ENCODE measurements at regions not wholly inside any gene's neighbourhood (a gene's known extent, or its start where the extent isn't known, plus 50 kb on each side); places are given as distances from the start of the nearest gene placed in this dataset.
"Not testable (repeated sequence)": the region's sequence is repeated elsewhere in the genome, so short reads cannot be mapped to it uniquely, and the experiment has no call there.

DNA sequence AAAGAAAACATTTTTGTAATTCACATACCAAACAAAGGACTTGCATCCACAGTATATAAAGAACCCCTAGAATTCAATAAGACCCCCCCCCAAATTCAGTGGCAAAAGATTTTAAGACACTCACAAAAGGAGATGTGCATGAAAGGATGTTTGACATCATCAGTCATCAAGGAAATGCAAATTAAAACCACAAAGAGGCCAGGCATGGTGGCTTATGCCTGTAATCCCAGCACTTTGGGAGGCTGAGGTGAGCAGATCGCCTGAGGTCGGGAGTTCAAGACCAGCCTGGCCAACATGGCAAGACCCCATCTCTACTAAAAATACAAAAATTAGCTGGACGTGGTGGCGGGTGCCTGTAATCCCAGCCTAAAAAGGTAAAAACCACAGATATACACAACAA, 61.3 kb downstream of the AIPL1 start:
- not testable (repeated sequence) for DNase-seq

DNA sequence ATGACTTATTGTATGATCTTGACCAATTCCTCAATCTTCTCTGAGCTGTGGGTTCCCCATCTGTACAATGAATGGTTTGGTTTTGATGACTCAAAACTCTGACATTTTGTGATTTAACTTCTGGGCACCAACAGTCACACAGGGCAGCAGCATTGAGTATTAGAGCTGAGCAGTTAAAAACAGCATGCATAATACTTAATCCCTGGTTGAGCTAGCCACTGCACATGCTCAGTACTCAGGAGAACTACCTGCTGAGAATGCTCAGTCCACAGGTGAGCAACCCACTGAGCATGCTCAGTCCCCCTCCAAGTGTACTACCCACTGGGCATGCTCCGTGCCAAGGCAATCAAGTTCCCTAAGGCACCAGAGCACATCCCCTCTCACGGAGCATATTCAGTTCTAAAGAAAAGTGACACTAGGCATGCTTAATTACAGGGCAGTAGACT, 68.7 kb downstream of the AIPL1 start:
- no peak for DNase-seq

DNA sequence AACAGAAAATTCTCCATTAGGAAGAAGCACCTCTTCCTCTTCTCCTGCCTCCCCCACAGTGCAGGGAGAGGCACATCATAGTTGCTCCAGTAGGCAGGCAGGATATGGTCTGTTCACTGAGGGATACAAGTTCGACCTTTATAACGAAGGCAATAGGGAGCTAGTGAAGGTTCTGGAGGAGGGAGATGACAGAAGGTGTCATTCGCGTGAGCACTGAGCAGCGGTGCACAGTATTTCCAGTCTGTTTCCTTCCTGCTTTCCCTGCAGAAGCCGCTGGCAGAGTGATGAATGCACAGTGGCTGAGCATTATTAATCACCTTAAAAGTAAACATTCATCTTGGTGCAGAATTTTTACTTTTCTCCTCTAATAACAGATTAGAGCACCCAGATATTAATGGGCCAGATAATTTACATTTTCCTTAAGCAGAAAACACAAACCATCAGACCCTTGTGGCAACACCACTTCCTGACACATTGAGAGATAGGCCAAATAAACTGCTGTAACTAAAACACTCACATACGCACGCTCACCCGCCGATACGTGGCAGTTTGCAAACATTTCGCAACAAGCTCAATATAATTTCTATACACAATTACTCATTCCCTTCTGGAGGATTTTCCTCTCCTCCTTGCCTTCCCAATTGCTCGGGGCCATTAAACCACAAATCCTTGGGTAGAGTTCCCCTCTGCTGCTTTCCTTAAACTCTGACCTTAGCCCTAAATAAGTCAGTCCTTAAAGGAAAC, 69.5 kb downstream of the AIPL1 start:
- no peak for DNase-seq

DNA sequence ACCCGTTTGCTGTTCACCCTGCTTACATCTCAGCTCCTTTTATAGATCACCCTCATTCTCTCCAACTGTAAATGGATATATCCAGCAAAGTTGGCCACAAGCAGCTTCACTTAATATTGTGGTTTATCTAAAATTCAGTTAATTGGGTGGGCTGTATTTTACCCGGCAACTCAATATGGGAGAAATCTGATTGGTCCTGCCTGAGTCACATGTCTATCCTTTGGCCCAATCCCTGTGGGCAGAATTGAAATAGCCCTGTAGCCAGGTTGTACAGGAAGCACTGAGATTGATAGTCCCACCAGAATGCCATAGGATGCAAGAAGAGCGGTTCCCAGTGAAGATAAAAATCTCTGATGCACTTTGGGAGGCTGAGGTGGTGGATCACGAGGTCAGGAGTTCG, 73.2 kb downstream of the AIPL1 start:
- no peak for DNase-seq

DNA sequence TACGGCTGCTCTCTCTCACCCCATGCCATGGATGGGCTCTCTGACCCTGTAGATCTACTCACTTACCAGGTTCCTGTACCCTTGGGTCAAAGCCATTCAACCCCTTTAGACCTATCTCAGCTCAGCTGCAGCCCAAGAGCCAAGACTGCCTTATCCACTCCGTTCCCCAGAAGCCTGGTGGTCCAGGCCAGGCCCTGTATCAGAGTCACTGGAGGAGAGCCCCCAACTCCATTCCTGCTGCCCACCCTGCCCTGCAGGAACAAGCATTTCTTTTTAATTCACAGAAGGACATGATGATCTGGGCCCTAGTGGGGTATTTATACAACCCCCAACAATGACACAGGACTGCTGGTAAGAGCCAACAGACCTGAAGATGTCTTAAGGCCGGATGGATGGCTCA, 76.8 kb downstream of the AIPL1 start:
- DNase-seq, result no peak

DNA sequence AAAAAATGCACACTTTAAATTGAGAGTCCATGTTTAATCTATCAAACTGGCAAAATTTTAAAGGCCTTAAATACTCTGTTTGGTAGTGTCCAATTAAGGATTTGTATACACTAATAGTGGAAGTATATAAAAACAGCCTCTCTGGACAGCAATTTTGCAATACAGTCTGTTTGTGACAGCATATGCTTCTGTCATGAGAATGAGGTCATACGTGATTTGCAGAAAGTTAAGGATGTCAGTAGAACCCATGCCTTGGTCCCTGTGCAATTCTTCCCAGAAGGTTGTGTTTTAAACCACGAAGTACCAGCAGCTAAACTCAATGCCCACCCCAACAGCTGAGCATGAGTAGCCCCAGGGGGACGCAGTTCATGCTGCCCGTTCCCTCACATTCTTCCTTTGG, 78.4 kb downstream of the AIPL1 start:
- DNase-seq, result no peak

DNA sequence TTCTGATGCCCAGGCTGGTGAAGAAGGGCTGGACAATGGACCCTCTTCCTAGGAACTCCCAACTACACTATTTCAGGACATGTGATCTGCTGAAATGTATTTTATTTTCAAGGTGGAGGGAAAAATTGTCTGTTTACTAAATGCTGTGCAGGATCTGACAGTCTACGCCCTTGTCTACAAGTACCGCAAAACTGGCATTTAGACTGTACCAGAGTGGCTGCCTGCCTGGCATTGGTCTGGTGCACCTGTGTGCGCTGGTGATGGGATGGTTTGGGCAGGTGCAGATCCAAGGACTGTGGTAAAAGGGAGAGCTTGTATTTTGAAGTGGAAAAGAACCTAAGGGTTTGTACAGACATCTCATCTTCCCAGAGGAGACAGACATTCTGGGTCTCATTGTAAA, 79.7 kb downstream of the AIPL1 start:
- no peak for DNase-seq

DNA sequence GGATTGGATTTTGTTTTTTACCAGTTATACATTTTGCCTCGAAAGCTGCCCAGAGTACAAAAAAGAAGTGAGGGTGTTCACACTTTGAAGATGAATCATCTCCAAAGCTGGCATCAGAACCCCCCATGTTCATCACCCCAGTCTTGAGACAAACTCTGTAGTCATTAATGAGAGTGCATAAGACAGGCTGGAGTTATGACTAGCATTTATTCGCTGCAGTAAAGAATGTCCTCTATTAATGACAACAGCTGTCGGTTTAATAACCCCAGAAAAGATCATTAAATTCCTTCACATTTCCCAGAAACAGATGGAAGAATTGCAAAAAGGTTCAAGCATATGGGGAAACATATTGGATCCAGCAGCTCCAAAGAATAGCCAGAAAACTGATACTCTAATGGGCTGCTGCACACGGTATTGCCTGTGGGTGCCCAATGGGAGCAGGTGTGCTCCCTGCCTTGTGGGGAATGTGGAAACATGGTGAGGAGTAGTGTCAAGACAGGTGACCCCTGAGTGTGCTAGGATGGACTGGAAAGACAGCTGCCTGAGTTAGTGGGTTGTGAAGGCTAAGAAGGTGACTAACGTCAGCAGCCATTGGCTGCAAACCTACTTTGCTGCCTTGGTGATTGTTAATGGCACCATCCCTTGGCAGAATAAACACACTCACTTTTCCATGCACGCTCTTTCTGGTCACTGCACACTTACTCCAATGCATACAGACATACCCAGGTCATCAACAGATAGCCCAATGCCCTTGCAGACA, 81.9 kb downstream of the AIPL1 start:
- DNase-seq, result no peak

DNA sequence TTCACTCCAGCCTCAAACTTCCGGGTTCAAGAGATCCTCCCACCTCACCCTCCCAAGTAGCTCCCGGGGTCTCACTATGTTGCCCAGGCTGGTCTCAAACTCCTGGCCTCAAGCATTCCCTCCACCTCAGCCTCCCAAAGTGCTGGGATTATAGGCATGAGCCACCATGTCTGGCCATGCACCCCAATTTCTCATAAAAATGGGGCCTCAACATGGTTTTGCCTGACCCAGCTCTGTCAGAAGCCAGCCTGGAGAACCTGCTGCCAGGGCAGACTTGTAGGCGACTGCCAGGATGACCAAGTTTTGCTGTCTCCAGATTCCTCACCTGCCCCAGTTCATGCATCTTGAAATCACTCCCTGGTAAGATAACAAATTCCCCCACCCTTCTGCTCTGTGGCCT, 82.9 kb downstream of the AIPL1 start:
- no peak for DNase-seq

DNA sequence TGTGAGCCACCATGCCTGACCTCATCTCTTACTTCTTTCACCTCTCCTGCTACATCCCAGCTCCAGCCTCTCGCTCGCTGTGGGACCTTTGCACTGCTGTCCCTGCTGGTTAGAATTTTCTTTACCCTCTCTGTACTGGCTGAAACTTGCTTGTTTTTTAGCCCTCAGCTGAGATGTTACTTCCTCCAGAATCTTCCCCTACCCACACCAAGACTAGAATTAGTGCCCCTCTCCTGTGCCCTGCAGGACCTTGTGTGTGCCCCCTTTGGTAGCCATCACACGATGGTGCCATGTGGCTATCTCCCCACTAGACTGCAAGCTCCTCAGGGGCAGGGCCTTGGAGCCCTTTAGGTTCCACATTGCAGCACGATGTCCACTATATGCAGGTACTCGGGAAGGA, 84.1 kb downstream of the AIPL1 start:
- no peak for DNase-seq

DNA sequence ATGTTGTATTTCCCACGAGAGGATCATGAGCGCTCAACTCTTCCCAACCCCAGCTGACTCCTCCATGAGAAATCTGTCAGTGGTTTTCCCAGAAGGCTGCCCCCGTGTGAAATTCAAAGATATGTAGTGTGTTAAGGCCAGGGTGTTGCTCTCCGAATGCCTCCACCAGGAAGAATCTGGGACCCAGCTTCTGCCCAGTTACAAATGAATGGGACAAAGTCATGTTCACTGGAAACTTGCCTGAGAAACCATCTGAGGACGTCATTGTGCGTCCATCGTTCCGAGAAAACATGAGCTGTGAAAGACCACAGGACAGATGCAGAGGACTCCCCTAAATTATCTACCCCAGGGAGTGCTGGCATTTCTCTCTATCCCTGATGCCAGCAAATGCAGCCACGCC, 86.0 kb downstream of the AIPL1 start:
- no peak for DNase-seq

DNA sequence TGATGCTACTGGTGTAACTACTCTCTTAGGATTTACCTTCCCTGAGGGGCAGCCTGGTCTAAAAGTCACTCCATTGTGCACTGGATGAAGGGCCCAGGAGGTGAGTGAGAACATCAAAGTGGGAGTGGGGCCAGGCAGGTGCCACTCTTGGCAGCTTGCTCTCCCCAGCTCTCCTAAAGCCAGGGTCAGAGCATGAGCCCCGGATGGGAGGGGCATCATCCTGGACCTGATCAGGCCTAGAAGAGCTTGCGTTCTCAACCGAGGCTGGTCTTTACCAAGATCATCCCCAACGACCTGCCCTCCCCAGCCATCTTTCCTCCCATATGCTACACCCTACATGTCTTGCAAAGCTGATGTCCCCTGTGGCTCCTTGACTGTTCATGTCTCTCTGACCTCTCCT, 87.1 kb downstream of the AIPL1 start:
- DNase-seq, result no peak

DNA sequence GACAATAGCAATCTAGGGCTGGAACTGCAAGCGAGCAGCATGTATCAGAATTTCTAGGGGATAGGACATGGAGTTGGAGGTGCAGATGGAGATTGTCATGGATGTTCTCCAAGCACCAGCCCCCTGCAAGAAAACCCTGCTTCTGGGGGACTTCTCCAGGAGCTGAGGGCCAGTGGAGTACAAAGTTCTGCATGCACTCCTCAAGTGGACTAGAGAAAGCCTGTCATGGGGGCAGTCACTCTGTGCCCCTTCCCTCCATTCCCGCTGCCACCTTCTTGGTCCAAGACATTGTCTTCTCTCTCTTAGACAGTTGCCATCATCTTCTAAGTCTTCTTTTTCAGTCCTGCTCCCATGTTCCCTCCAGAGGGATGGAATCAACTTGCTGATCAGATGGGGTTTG, 87.9 kb downstream of the AIPL1 start:
- no peak for DNase-seq

DNA sequence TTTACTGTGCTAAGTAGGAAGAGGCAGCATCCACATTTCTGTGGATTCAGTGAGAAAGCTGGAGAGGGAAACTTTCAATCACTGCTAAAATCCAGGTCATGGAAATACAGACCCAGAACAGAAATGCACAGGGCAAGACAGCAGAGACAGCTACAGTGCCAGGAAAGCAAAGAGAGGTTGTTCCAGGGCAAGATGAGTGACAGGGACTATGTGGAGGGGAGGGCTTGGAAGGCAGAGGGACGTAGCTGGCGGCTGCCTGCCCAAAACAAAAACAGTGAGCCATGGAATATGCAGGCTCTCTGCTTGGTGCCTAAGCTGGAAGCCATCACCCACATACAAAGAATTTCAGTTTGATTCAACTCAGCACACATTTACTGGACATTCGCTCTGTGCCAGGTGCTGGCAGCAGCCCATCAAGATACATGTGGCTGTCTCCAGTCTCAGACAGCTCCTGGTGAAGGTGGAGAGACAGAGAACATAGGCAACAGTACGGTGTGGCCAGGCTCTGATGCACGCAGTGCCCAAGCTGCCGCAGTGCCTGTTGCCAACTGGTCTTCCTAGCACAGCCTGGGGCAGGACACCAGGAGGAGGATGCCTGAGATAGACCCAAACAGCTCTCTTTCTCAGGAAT, 88.7 kb downstream of the AIPL1 start:
- no peak for DNase-seq

DNA sequence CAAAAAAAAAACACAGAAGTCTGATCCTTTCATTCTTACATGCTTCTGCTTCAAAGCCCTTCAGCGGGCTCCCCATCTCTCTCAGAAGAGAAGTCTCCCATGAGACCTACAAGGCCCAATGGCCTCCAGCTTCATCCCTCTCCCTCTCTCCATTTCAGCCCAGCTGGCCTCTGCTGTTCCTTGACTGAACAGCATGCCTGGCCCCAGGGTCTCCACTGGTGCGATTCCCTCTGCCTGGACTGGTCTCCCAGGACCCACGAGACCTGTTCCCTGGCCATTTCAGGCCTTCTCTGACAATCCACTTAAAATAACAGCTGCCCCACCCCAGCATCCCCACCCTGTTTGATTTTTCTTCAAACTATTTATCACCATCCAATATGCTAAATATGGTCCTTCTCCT, 91.2 kb downstream of the AIPL1 start:
- DNase-seq, result no peak

DNA sequence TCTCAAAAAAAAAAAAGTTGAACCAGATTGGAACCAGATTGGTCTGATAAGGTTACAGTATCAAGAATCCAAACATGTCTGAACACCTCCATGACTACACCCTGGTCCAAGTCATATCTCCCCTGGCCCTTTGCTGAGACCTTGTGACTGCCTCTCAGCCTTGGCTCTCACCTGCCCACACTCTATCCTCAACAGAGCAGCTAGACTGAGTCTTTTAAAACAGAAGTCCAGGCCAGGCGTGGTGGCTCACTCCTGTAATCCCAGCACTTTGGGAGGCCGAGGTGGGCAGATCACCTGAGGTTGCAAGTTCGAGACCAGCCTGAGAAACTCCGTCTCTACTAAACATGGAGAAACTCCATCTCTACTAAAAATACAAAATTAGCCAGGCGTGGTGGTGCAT, 91.7 kb downstream of the AIPL1 start:
- DNase-seq, result no peak

DNA sequence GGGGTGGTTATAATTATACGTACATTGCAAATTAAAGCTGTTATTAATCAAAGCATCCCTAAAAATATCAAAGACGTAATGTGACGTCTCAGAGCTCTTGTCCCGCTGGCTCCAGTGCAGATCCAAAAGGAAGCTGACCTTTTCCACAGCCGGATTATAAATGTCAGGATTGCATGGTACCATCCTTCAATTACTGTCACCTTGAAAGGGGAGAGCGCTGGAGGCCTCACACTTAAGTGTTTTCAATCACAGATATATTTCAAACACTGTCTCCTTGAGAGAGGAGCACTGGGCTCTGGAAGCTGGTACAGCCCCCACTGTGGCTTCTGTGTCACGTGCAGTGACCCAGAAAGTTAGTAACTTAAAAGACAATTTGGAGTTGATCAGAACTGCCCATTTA, 94.2 kb downstream of the AIPL1 start:
- no peak for DNase-seq

DNA sequence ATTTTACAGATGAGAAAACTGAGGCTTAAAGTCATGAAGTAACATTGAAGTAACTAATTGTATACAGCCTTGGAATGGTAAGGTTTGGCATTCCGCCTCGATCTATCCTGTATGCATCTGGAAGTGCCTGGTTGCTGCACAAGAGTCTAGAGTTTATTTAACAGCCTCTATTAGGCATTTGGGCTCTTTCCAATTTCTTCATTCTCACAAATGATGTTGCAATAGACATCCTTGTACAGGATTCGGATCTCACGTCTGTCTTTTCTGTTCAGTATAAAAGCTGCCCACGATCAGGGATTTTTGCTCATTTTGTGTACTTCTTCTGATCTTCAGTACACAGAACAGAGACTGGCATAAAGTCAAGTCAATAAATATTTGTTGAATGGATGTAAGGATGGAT, 100.5 kb downstream of the AIPL1 start:
- DNase-seq, result no peak

DNA sequence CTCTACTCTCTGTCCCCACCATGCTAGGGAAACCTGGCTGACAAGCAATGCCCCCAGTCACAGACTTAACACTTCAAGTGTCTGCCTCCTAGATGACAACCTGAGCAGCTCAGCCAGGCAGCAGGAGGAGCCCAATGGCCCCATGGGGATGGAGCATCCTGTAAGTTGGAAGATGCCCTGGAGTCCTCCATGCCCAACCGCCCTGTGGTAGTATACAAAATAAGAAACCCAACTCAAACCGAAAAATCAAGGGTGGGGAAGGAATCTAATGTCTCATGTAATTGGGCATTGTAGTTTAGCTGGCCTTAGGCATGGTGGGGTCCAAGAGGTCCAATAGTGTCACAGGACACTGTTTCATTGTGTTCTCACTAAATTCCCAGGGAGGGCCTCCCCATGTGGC, 104.0 kb downstream of the AIPL1 start:
- no peak for DNase-seq

DNA sequence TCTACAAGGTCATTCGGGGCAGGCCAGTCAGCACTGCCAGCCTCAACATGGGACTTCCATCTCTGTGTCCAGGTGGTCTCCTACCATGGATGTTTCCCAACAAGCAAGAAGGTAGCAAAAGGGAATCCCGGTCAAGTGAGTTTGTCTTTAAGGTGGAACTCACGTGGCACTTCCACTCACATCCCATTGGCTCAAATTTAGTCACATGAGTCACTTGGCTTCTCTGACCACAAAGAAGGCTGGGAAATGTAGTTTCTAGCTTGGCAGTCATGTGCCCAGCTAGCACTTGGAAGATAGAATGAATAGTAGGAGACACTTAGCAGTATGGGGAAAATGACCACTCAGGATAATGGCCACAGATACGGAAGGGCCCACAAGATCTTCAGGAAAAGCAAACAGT, 106.6 kb downstream of the AIPL1 start:
- DNase-seq, result no peak

DNA sequence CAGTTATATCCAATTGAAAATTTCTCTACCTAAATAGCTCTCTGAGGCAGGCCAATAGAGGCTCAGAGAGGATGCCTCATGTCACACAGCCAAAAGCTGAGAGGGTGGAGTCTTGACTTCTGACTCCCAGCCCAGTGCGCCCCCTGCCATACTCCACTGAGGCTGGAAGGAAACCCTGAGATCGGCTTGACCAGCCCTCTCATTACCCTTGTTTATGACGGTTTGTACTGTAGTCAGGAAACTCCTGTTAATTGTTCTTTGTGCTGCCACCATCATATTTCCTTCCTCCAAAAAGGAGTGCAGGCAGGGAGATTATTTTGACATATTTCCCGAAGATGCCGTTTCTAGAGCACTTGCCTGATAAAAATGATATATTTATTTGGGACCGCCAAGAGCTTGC, 107.9 kb downstream of the AIPL1 start:
- DNase-seq, result no peak

DNA sequence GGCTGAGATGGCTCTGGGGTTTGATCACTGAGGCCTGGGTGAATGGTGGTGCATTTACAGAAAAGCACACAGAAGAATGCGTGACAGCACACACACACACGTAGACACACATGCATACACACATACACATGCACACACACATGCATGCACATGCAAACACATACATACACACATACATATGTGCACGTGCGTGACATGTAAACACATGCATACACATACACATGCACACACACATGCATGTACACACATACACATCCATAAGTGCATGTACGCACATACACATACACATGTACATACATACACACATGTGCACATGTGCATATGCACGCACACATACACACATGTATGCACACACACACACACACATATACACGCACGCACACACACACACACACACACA, 108.4 kb downstream of the AIPL1 start:
- DNase-seq, result no peak

DNA sequence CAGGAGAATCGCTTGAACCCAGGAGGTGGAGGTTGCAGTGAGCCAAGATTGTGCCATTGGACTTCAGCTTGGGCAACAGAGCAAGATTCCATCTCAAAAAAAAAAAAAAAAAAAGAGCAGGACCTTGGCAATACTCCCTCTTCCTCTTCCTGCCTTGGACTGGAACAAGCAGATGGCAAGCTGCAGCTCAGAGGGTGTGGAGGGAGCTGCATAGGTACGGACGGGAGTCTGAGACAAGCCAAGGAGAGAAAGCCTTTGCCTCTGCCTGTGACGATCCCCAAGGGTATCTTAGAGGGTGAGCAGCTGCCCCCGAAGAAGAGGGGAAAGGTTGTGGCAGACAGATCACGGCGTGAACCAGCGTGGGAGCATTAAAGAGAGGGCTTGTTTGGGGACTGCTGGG, 109.2 kb downstream of the AIPL1 start:
- no peak for DNase-seq

DNA sequence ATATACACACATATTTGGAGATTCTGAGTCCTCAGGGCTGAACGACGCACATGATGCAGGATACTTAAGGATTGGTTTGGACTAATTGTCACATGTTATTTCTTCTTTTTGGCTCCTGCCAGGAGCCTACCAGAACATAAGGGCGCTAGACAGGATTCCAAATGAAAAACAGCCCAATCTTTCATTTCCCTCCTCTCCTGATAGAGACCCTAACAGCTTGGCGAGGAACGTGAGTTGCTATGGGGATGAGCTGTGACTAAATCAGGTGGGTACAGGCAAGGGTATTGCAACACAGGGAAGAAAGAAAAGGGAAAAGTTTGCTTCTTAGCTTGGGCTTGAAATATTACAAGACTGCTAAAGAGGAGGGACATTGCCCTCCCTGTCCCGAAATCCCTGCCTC, 109.9 kb downstream of the AIPL1 start:
- DNase-seq, result no peak
